ENCODE measurements at regions not wholly inside any gene's neighbourhood (a gene's known extent, or its start where the extent isn't known, plus 50 kb on each side); places are given as distances from the start of the nearest gene placed in this dataset.
A peak's percentile ranks its signal among the peaks of the same experiment; 100 is the strongest.

DNA sequence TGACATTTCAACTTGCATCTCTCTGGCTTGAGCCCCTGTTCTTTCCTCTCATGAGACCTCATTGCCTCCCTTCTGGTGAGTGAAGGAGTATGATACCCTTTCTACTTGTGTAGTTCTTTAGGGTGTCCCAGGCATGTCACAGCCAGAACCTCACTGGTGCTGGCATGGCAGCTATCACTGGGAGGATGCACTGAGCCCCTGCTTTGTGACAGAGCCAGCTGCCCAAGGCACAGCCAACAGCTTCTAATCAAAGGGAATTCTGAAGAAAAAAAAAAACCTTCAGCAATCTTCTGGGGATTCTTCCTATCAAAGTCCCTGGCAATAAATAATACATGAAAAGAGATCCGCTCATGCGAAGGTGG lies 652.6 kb upstream of the KLF4 start:
- TF ChIP-seq POLR2AphosphoS5 (IDR thresholded peaks at IDR 0.05) (no peak), CTCF (IDR thresholded peaks at IDR 0.05) (no peak), POLR2A (IDR thresholded peaks at IDR 0.05; ENCODE audit: low read depth) (no peak), EP300 (IDR thresholded peaks at IDR 0.05) (no peak)
- Histone ChIP-seq H3K27me3 (no peaks in the 10 kb centered on the region), H3K4me1 (peaks cover 24 to 35% (median 29%) of the 10 kb centered on the region in 4 donors), H3K36me3 (no peaks in the 10 kb centered on the region), H3K9me3 (no peaks in the 10 kb centered on the region), H3K4me3 (no peak overlapping the region), H3K27ac (replicated peaks in 1 of 4) (peak overlapping the region; percentile 84 to 93 (median 89))
- WGBS: 74% methylated on average over 2 of the region's 2 CpGs
- intact Hi-C loops (cut with DNase I): loop anchor here (2.0 to 10.0 kb wide), 5 partner anchors 85 to 651 kb away; no protein-coding TSS in a partner anchor
- no peak for DNase-seq (ENCODE audit: extremely low spot score)

- Histone ChIP-seq H3K4me3 (no peak overlapping the region), H3K4me1 (peaks cover 24 to 35% (median 29%) of the 10 kb centered on the region in 4 donors), H3K27me3 (no peaks in the 10 kb centered on the region), H3K9me3 (no peaks in the 10 kb centered on the region), H3K27ac (replicated peaks in 1 of 4) (no peak overlapping the region), H3K36me3 (no peaks in the 10 kb centered on the region)
- DNase-seq (ENCODE audit: extremely low spot score): no peak
- intact Hi-C loops (cut with DNase I): loop anchor here (5.0 to 10.0 kb wide), 4 partner anchors 83 to 503 kb away; no protein-coding TSS in a partner anchor
- 74% methylated on average over 2 of the region's 2 CpGs for WGBS
- TF ChIP-seq POLR2A (IDR thresholded peaks at IDR 0.05; ENCODE audit: low read depth): no peak
- TF ChIP-seq POLR2AphosphoS5 (IDR thresholded peaks at IDR 0.05): no peak
- no peak for TF ChIP-seq EP300 (IDR thresholded peaks at IDR 0.05)
- no peak for TF ChIP-seq CTCF (IDR thresholded peaks at IDR 0.05)
Observed at GRCh38 chr9:108139900-108140299, 650.3 kb upstream of the KLF4 start.

DNA sequence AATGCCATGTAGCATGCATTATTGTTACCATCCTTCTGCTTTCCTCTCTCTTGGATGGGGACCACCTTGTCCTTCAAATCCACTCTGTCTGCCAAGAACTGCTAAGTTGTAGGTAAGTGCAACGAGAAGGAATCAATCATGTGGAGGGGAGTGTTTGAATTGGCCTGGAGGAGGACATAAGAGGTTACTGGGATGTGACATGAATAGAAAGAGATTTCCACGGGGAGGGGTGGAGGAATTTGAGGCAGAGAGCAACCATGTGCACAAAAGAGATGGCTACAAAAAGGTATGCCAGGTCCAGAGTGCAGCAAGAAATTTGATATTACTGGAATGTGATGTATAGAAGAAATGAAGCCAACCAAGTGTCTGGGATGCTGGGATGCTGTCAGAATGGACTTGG lies 648.9 kb upstream of the KLF4 start:
- no peak overlapping the region for H3K27ac ChIP-seq (replicated peaks in 1 of 4)
- TF ChIP-seq POLR2AphosphoS5 (IDR thresholded peaks at IDR 0.05) (no peak), CTCF (IDR thresholded peaks at IDR 0.05) (no peak), POLR2A (IDR thresholded peaks at IDR 0.05; ENCODE audit: low read depth) (no peak), EP300 (IDR thresholded peaks at IDR 0.05) (no peak)
- 77% methylated on average over 2 of the region's 2 CpGs for WGBS
- intact Hi-C loops (cut with DNase I): no loop called here
- no peaks in the 10 kb centered on the region for H3K9me3 ChIP-seq
- no peaks in the 10 kb centered on the region for H3K36me3 ChIP-seq
- no peaks in the 10 kb centered on the region for H3K27me3 ChIP-seq
- H3K4me1 ChIP-seq: peaks cover 22 to 28% (median 25%) of the 10 kb centered on the region in 4 donors
- no peak for DNase-seq (ENCODE audit: extremely low spot score)
- no peak overlapping the region for H3K4me3 ChIP-seq

- TF ChIP-seq POLR2A (IDR thresholded peaks at IDR 0.05; ENCODE audit: low read depth) (no peak), POLR2AphosphoS5 (IDR thresholded peaks at IDR 0.05) (no peak), EP300 (IDR thresholded peaks at IDR 0.05) (no peak), CTCF (IDR thresholded peaks at IDR 0.05) (no peak)
- intact Hi-C loops (cut with DNase I): no loop called here
- 64% methylated on average over 1 of the region's 1 CpG for whole genome bisulfite sequencing
- no peaks in the 10 kb centered on the region for H3K9me3 ChIP-seq
- H3K4me3 ChIP-seq: no peak overlapping the region
- no peak for DNase-seq (ENCODE audit: extremely low spot score)
- no peak overlapping the region for H3K27ac ChIP-seq (replicated peaks in 1 of 4)
- H3K36me3 ChIP-seq: no peaks in the 10 kb centered on the region
- peaks cover 3 to 10% (median 8%) of the 10 kb centered on the region in 4 donors for H3K4me1 ChIP-seq
- H3K27me3 ChIP-seq: no peaks in the 10 kb centered on the region
Observed at GRCh38 chr9:108136656-108137055, 647.1 kb upstream of the KLF4 start.

DNA sequence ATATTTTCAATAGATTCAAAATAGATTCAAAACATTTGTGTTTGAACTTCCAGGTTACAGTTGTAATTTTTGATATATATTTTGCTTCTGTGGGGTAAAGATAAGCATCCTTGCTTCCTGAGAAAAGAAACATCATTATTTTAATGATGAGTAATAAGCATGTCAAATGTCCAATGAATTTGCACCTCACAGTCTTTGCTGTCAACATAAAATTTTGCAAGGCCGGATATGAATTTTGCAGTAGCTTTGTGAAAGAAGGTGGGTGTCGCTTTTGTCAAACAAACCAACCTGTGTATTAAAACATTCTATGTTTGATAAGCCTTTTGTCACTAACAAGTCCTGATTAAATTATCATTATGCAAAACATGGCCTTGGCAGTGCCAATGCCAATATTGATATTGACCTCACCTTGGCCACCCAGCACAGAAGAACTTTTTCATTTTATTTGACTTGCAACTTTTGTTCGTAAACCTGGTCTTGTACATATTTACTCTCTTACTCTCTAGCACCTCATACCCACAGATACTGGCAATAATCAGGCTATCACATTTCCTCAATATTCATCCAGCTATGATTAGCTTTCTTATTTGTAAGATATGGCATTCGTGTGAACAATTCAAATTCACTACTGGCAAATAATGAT lies 645.0 kb upstream of the KLF4 start:
- DNase-seq (ENCODE audit: extremely low spot score): no peak
- 90% methylated on average over 4 of the region's 4 CpGs for WGBS
- no peak overlapping the region for H3K27ac ChIP-seq (replicated peaks in 1 of 4)
- H3K9me3 ChIP-seq: no peaks in the 10 kb centered on the region
- no peaks in the 10 kb centered on the region for H3K27me3 ChIP-seq
- H3K36me3 ChIP-seq: no peaks in the 10 kb centered on the region
- intact Hi-C loops (cut with DNase I): no loop called here
- no peaks in the 10 kb centered on the region for H3K4me1 ChIP-seq
- TF ChIP-seq POLR2A (IDR thresholded peaks at IDR 0.05; ENCODE audit: low read depth) (no peak), EP300 (IDR thresholded peaks at IDR 0.05) (no peak), POLR2AphosphoS5 (IDR thresholded peaks at IDR 0.05) (no peak), CTCF (IDR thresholded peaks at IDR 0.05) (no peak)
- H3K4me3 ChIP-seq: no peak overlapping the region
